Retinal pigment epithelial cell (primary cell): ENCODE measurements at regions not wholly inside any gene's neighbourhood (a gene's known extent, or its start where the extent isn't known, plus 50 kb on each side); places are given as distances from the start of the nearest gene placed in this dataset.

Experiments
- DNase-seq: peaks from one replicate; pipeline ENCODE4 v3.0.0-alpha.2; 2010; ENCODE audit warnings: low read depth
- H3K4me3 ChIP-seq: 2 replicates; pipeline ENCODE4 v1.5.1; 2011; ENCODE audit warnings: mild to moderate bottlenecking, low read length, control low read depth, moderate library complexity
- TF ChIP-seq, protein P1 (sequence below): conservative IDR thresholded peaks from 2 replicates; pipeline ENCODE4 v1.5.1; 2011; ENCODE audit warnings: low read depth, low read length, control low read depth, inconsistent platforms

DNA sequence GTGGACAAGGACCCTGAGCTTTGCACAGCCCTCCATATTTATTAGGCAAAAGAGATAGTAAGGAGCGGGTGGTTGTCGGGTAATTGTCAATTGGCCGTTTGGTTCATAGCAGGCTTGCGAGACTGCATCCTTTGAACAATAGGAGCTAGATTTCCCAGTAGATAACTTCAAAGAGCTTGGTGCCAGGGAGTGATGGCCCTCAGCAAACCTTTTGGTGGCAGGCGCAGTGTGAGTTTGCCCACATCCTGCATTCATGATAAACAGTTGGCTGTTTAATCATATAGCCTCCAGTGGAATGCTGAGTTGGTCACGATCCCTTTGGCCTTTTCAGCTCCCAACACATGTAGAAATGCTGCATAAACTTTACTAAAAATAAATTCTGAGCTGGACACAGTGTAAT, 156.9 kb downstream of the AKR1D1 start:
- TF ChIP-seq, protein P1, sequence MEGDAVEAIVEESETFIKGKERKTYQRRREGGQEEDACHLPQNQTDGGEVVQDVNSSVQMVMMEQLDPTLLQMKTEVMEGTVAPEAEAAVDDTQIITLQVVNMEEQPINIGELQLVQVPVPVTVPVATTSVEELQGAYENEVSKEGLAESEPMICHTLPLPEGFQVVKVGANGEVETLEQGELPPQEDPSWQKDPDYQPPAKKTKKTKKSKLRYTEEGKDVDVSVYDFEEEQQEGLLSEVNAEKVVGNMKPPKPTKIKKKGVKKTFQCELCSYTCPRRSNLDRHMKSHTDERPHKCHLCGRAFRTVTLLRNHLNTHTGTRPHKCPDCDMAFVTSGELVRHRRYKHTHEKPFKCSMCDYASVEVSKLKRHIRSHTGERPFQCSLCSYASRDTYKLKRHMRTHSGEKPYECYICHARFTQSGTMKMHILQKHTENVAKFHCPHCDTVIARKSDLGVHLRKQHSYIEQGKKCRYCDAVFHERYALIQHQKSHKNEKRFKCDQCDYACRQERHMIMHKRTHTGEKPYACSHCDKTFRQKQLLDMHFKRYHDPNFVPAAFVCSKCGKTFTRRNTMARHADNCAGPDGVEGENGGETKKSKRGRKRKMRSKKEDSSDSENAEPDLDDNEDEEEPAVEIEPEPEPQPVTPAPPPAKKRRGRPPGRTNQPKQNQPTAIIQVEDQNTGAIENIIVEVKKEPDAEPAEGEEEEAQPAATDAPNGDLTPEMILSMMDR: no peak
- H3K4me3 ChIP-seq: no peak overlapping the region
- no peak for DNase-seq

DNA sequence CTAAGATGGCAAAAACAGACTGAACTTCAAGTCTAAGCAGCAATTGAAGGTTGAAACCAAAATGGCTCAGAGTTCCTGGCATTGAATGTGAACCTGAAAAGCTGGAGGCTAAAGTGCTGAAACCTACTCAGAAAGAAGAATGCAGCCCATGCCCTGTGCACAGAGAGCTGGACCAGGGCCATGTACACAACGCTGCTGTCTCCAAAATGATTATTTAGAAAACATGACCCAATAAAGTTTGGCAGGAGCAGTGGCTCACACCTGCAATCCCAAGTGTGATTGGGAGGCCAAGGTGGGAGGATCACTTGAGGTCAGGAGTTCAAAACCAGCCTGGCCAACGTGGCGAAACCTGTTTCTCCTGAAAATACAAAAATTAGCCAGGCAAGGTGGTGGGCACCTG, 158.9 kb downstream of the AKR1D1 start:
- TF ChIP-seq, protein P1: no peak
- H3K4me3 ChIP-seq: no peak overlapping the region
- DNase-seq: no peak

DNA sequence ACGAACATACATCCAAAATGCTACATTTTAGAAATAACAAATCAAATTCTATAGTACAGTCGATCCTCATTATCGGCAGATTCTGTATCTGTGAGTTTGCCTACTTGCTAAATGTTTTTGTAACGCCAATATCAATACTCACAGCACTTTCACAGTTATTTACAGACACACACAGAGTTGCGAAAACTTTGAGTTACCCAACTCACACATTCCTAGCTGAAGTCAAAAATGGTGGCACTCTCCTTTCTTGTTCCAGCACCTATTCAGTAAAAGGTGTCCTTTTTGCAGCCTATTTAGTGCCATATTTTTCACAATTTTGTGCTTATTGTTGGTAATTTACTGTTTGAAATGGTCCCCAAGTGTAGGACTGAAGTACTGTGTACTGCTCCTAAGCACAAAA, 161.7 kb downstream of the AKR1D1 start:
- H3K4me3 ChIP-seq: no peak overlapping the region
- DNase-seq: no peak
- TF ChIP-seq, protein P1: no peak

DNA sequence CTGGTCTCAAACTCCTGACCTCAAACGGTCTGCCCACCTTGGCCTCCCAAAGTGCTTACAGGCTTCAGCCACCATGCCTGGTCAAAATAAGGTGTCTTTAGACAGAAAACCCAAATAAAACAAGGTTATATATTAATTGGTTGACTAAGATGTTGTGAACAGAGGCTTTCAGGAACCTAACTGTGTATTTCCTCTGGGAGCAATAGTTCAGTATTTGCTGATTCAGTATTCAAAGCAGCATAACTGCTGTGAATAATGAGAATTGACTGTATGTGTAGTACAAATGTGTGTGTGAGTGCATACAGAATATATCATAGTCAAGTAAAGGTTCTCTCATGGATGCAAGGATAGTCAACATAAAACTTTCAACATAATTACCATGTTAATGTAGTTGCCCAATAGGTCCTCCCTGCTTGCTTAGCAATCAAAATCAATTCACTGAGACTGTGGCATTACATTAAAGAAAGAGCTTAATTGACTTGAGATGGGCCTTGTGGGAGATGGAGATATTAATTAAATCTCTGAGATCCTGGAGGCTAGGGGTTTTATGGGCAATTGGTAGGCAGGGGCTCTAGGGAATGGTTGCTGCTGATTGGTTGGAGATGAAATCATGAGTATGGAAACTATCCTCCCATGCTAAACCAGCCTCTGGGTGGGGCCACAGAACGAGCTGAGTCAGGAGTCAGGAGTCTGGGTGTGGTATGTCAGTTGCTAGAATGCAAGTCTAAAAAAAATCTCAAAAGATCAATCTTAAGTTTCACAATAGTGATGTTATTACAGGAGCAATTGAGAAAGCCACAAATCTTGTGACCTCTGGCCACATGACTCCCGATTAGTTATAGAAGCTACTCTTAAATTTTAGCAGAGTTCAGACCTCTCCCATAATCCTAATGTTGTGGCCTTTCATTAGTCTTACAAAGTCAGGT, 162.7 kb downstream of the AKR1D1 start:
- DNase-seq: peak; percentile 24
- TF ChIP-seq, protein P1: no peak
- H3K4me3 ChIP-seq: no peak overlapping the region

DNA sequence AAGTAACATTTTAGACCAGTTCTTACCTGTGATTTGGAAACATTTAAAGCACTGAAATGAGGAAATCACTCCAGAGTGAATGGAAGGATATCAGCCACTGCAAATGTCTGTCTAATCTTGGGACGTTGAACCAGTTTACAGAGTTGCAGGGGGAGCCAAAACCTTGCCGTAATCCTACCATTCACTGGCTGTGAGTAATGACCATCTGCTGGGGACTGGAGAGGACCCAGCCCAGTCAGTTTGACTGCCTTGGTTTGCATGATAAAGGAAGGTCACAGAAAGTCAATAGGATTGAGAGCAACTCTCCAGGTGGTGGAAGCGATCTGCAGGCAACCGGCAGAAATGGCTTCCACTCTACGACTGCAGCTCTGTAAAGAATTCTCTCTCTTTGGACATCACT, 167.2 kb downstream of the AKR1D1 start:
- TF ChIP-seq, protein P1: no peak
- DNase-seq: peak; percentile 13
- no peak overlapping the region for H3K4me3 ChIP-seq

DNA sequence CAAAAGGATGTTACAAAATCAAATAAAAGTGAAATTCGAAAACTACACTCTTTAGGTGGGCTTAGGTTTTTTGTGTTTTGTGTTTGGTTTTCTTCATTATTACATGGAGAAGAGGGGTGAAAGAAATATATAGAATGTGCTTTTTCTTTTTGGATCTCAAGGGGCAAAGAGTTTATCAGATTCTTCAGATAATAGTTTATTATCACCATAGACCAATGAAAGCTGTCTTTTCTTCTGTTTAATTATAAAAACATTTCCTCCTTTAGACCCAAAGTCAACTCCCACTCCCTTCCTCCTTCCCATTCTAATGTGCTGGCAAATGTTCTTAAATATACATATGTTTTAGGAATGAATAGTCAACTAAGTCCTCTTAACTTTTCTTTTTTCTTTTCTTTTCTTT, 167.6 kb downstream of the AKR1D1 start:
- DNase-seq: no peak
- TF ChIP-seq, protein P1: no peak

DNA sequence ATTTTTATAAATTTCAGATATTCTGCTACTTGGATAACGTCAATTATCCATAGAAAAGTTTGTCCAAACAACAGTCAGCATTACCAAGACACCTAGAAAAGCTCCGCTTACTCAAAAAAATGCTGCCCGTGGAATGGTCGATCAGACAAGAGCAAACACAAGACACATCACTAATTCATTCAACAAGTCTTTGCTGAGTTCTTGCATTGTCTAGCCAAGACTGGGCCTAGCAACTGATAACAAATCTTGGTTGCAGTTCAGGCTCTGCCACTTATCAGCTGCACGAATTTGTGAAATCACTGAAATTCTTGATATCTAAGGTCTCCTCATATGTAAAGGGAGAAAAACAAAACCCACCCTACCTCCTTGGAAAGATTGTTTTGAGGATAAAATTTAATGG, 168.3 kb downstream of the AKR1D1 start:
- TF ChIP-seq, protein P1: no peak
- no peak overlapping the region for H3K4me3 ChIP-seq
- DNase-seq: no peak

More for the DNA sequence above, 167.6 kb downstream of the AKR1D1 start:
- no peak overlapping the region for H3K4me3 ChIP-seq
